ENCODE measurements at regions not wholly inside any gene's neighbourhood (a gene's known extent, or its start where the extent isn't known, plus 50 kb on each side); places are given as distances from the start of the nearest gene placed in this dataset.

GRCh38 chr2:58876126-58876525 is 635.0 kb upstream of the FANCL start:
- POLR2A ChIA-PET (ENCODE audit: unreplicated experiment), result no interaction called here

GRCh38 chr2:58875436-58875835 is 634.3 kb upstream of the FANCL start:
- BruUV-seq (replicated peaks), result no TSS peak
- Histone ChIP-seq H3K4me3 (no peak overlapping the region), H3F3A (ENCODE audit: insufficient read depth, low read depth) (no peaks in the 10 kb centered on the region), H3K4me1 (replicated peaks; ENCODE audit: insufficient read depth) (no peaks in the 10 kb centered on the region), H3K9me2 (ENCODE audit: insufficient read depth) (no peaks in the 10 kb centered on the region), H2AFZ (no peak overlapping the region), H3K27ac (no peak overlapping the region), H3K27me3 (ENCODE audit: insufficient read depth, low read depth) (no peaks in the 10 kb centered on the region), H3K4me2 (no peak overlapping the region), H3K79me2 (ENCODE audit: low read depth) (no peaks in the 10 kb centered on the region), H3K9me3 (ENCODE audit: insufficient read depth, low read depth) (no peaks in the 10 kb centered on the region), H3K36me3 (ENCODE audit: low read depth) (no peaks in the 10 kb centered on the region), H4K20me1 (ENCODE audit: insufficient read depth) (no peaks in the 10 kb centered on the region)
- DNase-seq, result no peak
- TF ChIP-seq CTCF (conservative IDR thresholded peaks at IDR 0.05) (no peak), EZH2 (IDR thresholded peaks at IDR 0.05; ENCODE audit: low read depth) (no peak)
- POLR2A ChIA-PET (ENCODE audit: unreplicated experiment), result no interaction called here
- intact Hi-C loops (cut with micrococcal nuclease; ENCODE audit: unreplicated experiment), result no loop called here
- CTCF ChIA-PET, result no interaction called here

More at GRCh38 chr2:58876126-58876525, 635.0 kb upstream of the FANCL start:
- Histone ChIP-seq H3K27me3 (ENCODE audit: insufficient read depth, low read depth) (no peaks in the 10 kb centered on the region), H4K20me1 (ENCODE audit: insufficient read depth) (no peaks in the 10 kb centered on the region), H3K79me2 (ENCODE audit: low read depth) (no peaks in the 10 kb centered on the region), H3K27ac (no peak overlapping the region), H3K9me2 (ENCODE audit: insufficient read depth) (no peaks in the 10 kb centered on the region), H3K9me3 (ENCODE audit: insufficient read depth, low read depth) (no peaks in the 10 kb centered on the region), H3K36me3 (ENCODE audit: low read depth) (no peaks in the 10 kb centered on the region), H3K4me3 (no peak overlapping the region), H3K4me1 (replicated peaks; ENCODE audit: insufficient read depth) (no peaks in the 10 kb centered on the region), H2AFZ (no peak overlapping the region), H3F3A (ENCODE audit: insufficient read depth, low read depth) (no peaks in the 10 kb centered on the region), H3K4me2 (no peak overlapping the region)
- no peak for DNase-seq
- no TSS peak for BruUV-seq (replicated peaks)
- TF ChIP-seq CTCF (conservative IDR thresholded peaks at IDR 0.05) (no peak), EZH2 (IDR thresholded peaks at IDR 0.05; ENCODE audit: low read depth) (no peak)
- CTCF ChIA-PET, result no interaction called here
- intact Hi-C loops (cut with micrococcal nuclease; ENCODE audit: unreplicated experiment), result no loop called here

GRCh38 chr2:58871469-58872142 is 630.5 kb upstream of the FANCL start:
- Histone ChIP-seq H3K36me3 (ENCODE audit: low read depth) (no peaks in the 10 kb centered on the region), H3K4me1 (replicated peaks; ENCODE audit: insufficient read depth) (no peaks in the 10 kb centered on the region), H3K79me2 (ENCODE audit: low read depth) (no peaks in the 10 kb centered on the region), H3F3A (ENCODE audit: insufficient read depth, low read depth) (no peaks in the 10 kb centered on the region), H3K27me3 (ENCODE audit: insufficient read depth, low read depth) (no peaks in the 10 kb centered on the region), H4K20me1 (ENCODE audit: insufficient read depth) (no peaks in the 10 kb centered on the region), H2AFZ (no peak overlapping the region), H3K4me3 (no peak overlapping the region), H3K9me3 (ENCODE audit: insufficient read depth, low read depth) (no peaks in the 10 kb centered on the region), H3K27ac (no peak overlapping the region), H3K4me2 (no peak overlapping the region), H3K9me2 (ENCODE audit: insufficient read depth) (no peaks in the 10 kb centered on the region)
- CTCF ChIA-PET, result interaction anchor here (0.6 to 0.7 kb wide), 2 partner anchors 20 to 108 kb away, joined by 3 read pairs; no protein-coding TSS in a partner anchor
- TF ChIP-seq EZH2 (IDR thresholded peaks at IDR 0.05; ENCODE audit: low read depth) (no peak), CTCF (conservative IDR thresholded peaks at IDR 0.05) (peak; percentile 37; the same call in 1 of the 2 replicates)
- DNase-seq, result no peak
- POLR2A ChIA-PET (ENCODE audit: unreplicated experiment), result no interaction called here
- no TSS peak for BruUV-seq (replicated peaks)
- intact Hi-C loops (cut with micrococcal nuclease; ENCODE audit: unreplicated experiment), result no loop called here

Measured in PC-9 (cell line).